Loucy (cell line): ENCODE measurements at regions not wholly inside any gene's neighbourhood (a gene's known extent, or its start where the extent isn't known, plus 50 kb on each side); places are given as distances from the start of the nearest gene placed in this dataset.

ENCODE experiments used
- H2AFZ ChIP-seq: fragments of 200-600 bp; sonication (generic); 2 replicates; pipeline ENCODE4 v1.6.0; 2016; ENCODE audit warnings: antibody characterized with exemption, mild to moderate bottlenecking, low read length, moderate library complexity
- H3F3A ChIP-seq: fragments of 200-600 bp; 2 replicates; pipeline ENCODE4 v1.6.0; 2016; ENCODE audit warnings: antibody characterized with exemption, low read depth, mild to moderate bottlenecking
- H3K27me3 ChIP-seq: fragments of 200-600 bp; sonication (generic); 2 replicates; pipeline ENCODE4 v1.6.1; 2014; ENCODE audit warnings: low read length, mild to moderate bottlenecking; ENCODE audit not compliant: insufficient read depth, poor library complexity, severe bottlenecking
- H3K36me3 ChIP-seq: fragments of 200-600 bp; sonication (generic); 2 replicates; pipeline ENCODE4 v1.6.1; 2016; ENCODE audit warnings: low read length; ENCODE audit not compliant: insufficient read depth
- H3K4me1 ChIP-seq: fragments of 200-600 bp; sonication (generic); 2 replicates; pipeline ENCODE4 v1.5.1; 2014; ENCODE audit warnings: low read length, mild to moderate bottlenecking; ENCODE audit not compliant: insufficient read depth, poor library complexity, severe bottlenecking
- H3K4me2 ChIP-seq: fragments of 200-600 bp; sonication (generic); 2 replicates; pipeline ENCODE4 v1.6.0; 2014; ENCODE audit warnings: antibody characterized with exemption, low read length, low read depth, mild to moderate bottlenecking; ENCODE audit not compliant: poor library complexity, severe bottlenecking
- H3K4me3 ChIP-seq: fragments of 200-600 bp; sonication (generic); 2 replicates; pipeline ENCODE4 v1.5.1; 2014; ENCODE audit warnings: low read length, mild to moderate bottlenecking, mixed read lengths; ENCODE audit not compliant: poor library complexity, severe bottlenecking
- H3K79me2 ChIP-seq: fragments of 200-600 bp; sonication (generic); 2 replicates; pipeline ENCODE4 v1.6.1; 2014; ENCODE audit warnings: low read length; ENCODE audit not compliant: insufficient read depth
- H3K9ac ChIP-seq: fragments of 200-600 bp; sonication (generic); 2 replicates; pipeline ENCODE4 v1.6.0; 2014; ENCODE audit warnings: mild to moderate bottlenecking, low read depth, low read length, moderate library complexity; ENCODE audit not compliant: poor library complexity, severe bottlenecking
- H3K9me2 ChIP-seq: fragments of 200-600 bp; sonication (generic); replicated peaks from 2 replicates; pipeline ENCODE4 v1.6.1; 2016; ENCODE audit warnings: low read depth, low read length, mixed read lengths
- H3K9me3 ChIP-seq: fragments of 200-600 bp; sonication (generic); 2 replicates; pipeline ENCODE4 v1.6.1; 2014; ENCODE audit warnings: mild to moderate bottlenecking, antibody characterized with exemption, low read length, low read depth; ENCODE audit not compliant: insufficient read depth
- H4K20me1 ChIP-seq: fragments of 200-600 bp; sonication (generic); 2 replicates; pipeline ENCODE4 v1.6.0; 2014; ENCODE audit warnings: antibody characterized with exemption, low read length, mild to moderate bottlenecking; ENCODE audit not compliant: insufficient read depth, poor library complexity, severe bottlenecking
- EZH2phosphoT487 ChIP-seq: fragments of 200-600 bp; IDR thresholded peaks from 2 replicates; pipeline ENCODE4 v1.6.1; 2018; ENCODE audit warnings: antibody characterized with exemption, mild to moderate bottlenecking, moderate library complexity, borderline replicate concordance
- TF ChIP-seq, protein P1 (sequence below): fragments of 200-600 bp; sonication (generic); conservative IDR thresholded peaks from 2 replicates; pipeline ENCODE4 v1.5.1; 2014; ENCODE audit warnings: mild to moderate bottlenecking, antibody characterized with exemption, low read length

DNA sequence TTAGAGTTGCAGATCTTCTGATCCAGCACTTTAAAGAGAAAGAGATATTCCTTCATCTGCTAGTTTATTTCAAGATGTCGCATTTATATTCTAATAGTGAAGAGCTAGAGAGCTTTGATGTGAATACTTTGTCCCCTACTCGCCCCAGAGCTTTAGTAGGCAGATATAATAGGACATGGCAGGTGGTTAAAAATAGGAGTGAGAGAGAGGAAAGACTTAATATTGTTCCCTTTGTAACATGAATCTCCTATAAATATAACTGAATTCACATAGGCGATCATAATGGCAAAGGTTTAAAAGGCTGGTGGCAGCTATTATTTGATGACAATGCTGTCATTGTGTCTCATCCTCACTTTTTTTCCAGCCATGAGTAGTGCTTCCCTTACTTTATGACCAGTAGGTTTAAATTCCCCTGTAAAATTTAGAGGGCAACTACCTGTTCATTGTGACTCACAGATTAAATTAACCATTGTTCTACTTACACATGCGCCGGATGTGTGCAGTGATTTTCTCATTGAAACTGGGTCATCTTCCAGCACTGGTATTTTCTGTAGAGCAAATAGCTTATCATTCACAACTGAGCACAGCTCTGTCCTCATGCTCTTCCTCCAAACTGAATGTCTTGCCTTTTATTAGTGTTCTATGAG, 906.7 kb upstream of the CELF2 start:
- Histone ChIP-seq H3F3A (no peaks in the 10 kb centered on the region), H3K9me2 (no peaks in the 10 kb centered on the region), H3K36me3 (no peaks in the 10 kb centered on the region), H3K9ac (no peak overlapping the region), H3K4me3 (no peak overlapping the region), H2AFZ (no peak overlapping the region), H3K4me1 (no peaks in the 10 kb centered on the region), H3K4me2 (no peak overlapping the region), H3K79me2 (no peaks in the 10 kb centered on the region), H3K9me3 (no peaks in the 10 kb centered on the region; the same call in 1 of the 2 replicates), H3K27me3 (no peaks in the 10 kb centered on the region), H4K20me1 (no peaks in the 10 kb centered on the region)
- TF ChIP-seq EZH2phosphoT487 = no peak
- TF ChIP-seq, protein P1, sequence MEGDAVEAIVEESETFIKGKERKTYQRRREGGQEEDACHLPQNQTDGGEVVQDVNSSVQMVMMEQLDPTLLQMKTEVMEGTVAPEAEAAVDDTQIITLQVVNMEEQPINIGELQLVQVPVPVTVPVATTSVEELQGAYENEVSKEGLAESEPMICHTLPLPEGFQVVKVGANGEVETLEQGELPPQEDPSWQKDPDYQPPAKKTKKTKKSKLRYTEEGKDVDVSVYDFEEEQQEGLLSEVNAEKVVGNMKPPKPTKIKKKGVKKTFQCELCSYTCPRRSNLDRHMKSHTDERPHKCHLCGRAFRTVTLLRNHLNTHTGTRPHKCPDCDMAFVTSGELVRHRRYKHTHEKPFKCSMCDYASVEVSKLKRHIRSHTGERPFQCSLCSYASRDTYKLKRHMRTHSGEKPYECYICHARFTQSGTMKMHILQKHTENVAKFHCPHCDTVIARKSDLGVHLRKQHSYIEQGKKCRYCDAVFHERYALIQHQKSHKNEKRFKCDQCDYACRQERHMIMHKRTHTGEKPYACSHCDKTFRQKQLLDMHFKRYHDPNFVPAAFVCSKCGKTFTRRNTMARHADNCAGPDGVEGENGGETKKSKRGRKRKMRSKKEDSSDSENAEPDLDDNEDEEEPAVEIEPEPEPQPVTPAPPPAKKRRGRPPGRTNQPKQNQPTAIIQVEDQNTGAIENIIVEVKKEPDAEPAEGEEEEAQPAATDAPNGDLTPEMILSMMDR = no peak

GRCh38 chr10:10118131-10118530, 899.5 kb upstream of the CELF2 start:
- Histone ChIP-seq H4K20me1 (no peaks in the 10 kb centered on the region), H3K79me2 (no peaks in the 10 kb centered on the region), H2AFZ (no peak overlapping the region), H3F3A (no peaks in the 10 kb centered on the region), H3K4me2 (no peak overlapping the region), H3K36me3 (no peaks in the 10 kb centered on the region), H3K9ac (no peak overlapping the region), H3K4me3 (no peak overlapping the region), H3K9me3 (peaks cover 3% of the 10 kb centered on the region; the same call in 1 of the 2 replicates), H3K4me1 (no peaks in the 10 kb centered on the region), H3K27me3 (no peaks in the 10 kb centered on the region), H3K9me2 (no peaks in the 10 kb centered on the region)
- no peak for TF ChIP-seq EZH2phosphoT487
- TF ChIP-seq, protein P1 = no peak

GRCh38 chr10:10120671-10121070, 897.0 kb upstream of the CELF2 start:
- no peaks in the 10 kb centered on the region for H4K20me1 ChIP-seq
- TF ChIP-seq, protein P1 = no peak
- no peak for TF ChIP-seq EZH2phosphoT487
- H3K4me2 ChIP-seq = no peak overlapping the region
- H3K4me1 ChIP-seq = no peaks in the 10 kb centered on the region
- H2AFZ ChIP-seq = no peak overlapping the region
- no peaks in the 10 kb centered on the region for H3F3A ChIP-seq
- no peak overlapping the region for H3K9ac ChIP-seq
- H3K36me3 ChIP-seq = no peaks in the 10 kb centered on the region
- H3K9me3 ChIP-seq = 0 out of 2 replicates have a peak, but pooled peaks cover 3% of the 10 kb centered on the region
- H3K79me2 ChIP-seq = no peaks in the 10 kb centered on the region
- no peaks in the 10 kb centered on the region for H3K9me2 ChIP-seq
- no peak overlapping the region for H3K4me3 ChIP-seq
- H3K27me3 ChIP-seq = no peaks in the 10 kb centered on the region
